Activated CD4-positive, alpha-beta T cell treated with anti-CD3 and anti-CD28 coated beads, Interleukin-2, amount 10 ng/mL, durations not matched to agents 24 days and 14 days (primary cell): ENCODE measurements at regions not wholly inside any gene's neighbourhood (a gene's known extent, or its start where the extent isn't known, plus 50 kb on each side); places are given as distances from the start of the nearest gene placed in this dataset.
A peak's percentile ranks its signal among the peaks of the same experiment; 100 is the strongest.
"Not testable (repeated sequence)": the region's sequence is repeated elsewhere in the genome, so short reads cannot be mapped to it uniquely, and the experiment has no call there.

ENCODE experiments used
- DNase-seq: peaks from one replicate; pipeline ENCODE4 v3.0.0; 2022
- H3K27ac Mint-ChIP-seq: one replicate; pipeline ENCODE4 v1.8.0; 2022; ENCODE audit warnings: mild to moderate bottlenecking, mixed read lengths
- H3K27me3 Mint-ChIP-seq: one replicate; pipeline ENCODE4 v1.8.0; 2022; ENCODE audit warnings: mixed read lengths
- H3K36me3 Mint-ChIP-seq: one replicate; pipeline ENCODE4 v1.8.0; 2022; ENCODE audit warnings: low read depth, mild to moderate bottlenecking, mixed read lengths
- H3K4me1 Mint-ChIP-seq: one replicate; pipeline ENCODE4 v1.8.0; 2021; ENCODE audit warnings: mixed read lengths
- H3K4me3 Mint-ChIP-seq: one replicate; pipeline ENCODE4 v1.8.0; 2022; ENCODE audit warnings: mild to moderate bottlenecking, moderate library complexity, mixed read lengths
- H3K9me3 Mint-ChIP-seq: one replicate; pipeline ENCODE4 v1.8.0; 2021; ENCODE audit warnings: mixed read lengths
- intact Hi-C: fragments of 100-400 bp; cut with micrococcal nuclease; formaldehyde crosslinking; loops from one replicate; pipeline ENCODE4 v1.15.1; 2023

GRCh38 chr17:34452769-34453168, 89.7 kb upstream of the CCL1 start:
- Mint-ChIP-seq H3K27me3 (peaks cover 22% of the 10 kb centered on the region), H3K4me1 (no peaks in the 10 kb centered on the region), H3K9me3 (no peaks in the 10 kb centered on the region), H3K4me3 (no peak overlapping the region), H3K36me3 (no peaks in the 10 kb centered on the region), H3K27ac (no peak overlapping the region)
- no peak for DNase-seq
- intact Hi-C loops, result no loop called here

DNA sequence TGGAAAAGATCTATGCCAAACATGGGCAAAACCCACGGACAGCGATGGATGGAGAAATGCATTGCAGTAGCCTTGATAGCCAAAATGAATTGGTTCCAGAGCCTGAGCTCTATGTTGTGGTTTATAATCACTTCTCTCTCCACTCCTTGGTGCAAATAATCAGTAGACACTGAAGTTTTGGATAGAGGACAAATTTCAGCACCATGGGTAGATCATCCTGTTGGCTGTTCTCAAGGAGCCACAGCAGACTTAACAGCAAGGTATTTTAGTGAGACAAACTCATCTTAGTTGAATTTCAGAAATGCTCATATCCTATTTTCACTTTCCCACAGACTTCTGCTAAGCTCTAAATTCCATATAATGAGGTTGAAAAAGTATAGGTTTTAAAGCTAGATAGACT, 88.3 kb upstream of the CCL1 start:
- Mint-ChIP-seq H3K36me3 (no peaks in the 10 kb centered on the region), H3K9me3 (no peaks in the 10 kb centered on the region), H3K27me3 (peaks cover 20% of the 10 kb centered on the region), H3K27ac (no peak overlapping the region), H3K4me1 (no peaks in the 10 kb centered on the region), H3K4me3 (no peak overlapping the region)
- intact Hi-C loops, result no loop called here
- no peak for DNase-seq

DNA sequence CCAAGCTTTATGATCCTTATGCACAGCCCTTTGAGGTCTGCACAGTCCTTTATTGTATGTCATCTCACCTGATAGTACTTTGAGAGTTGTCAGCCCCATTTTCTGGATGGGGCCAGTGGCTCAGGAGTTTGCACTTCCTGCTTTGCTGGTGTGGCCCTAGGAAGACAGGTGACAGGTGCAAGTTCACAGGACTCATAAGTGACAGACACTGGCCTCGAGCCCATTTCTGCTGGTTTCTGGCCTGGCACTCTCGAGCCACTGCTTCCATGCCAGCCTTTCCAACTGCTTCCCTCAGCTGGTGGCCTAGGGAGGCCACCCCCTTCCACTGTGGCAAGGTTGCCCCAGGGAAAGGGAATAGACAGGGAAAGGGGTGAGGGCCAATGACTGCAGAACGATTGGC, 84.4 kb upstream of the CCL1 start:
- H3K27ac Mint-ChIP-seq, result no peak overlapping the region
- DNase-seq, result no peak
- H3K4me1 Mint-ChIP-seq, result no peaks in the 10 kb centered on the region
- H3K27me3 Mint-ChIP-seq, result peaks cover 19% of the 10 kb centered on the region
- H3K4me3 Mint-ChIP-seq, result no peak overlapping the region
- H3K36me3 Mint-ChIP-seq, result no peaks in the 10 kb centered on the region
- no peaks in the 10 kb centered on the region for H3K9me3 Mint-ChIP-seq
- intact Hi-C loops, result no loop called here

- no peaks in the 10 kb centered on the region for H3K36me3 Mint-ChIP-seq
- no peaks in the 10 kb centered on the region for H3K4me1 Mint-ChIP-seq
- no peak overlapping the region for H3K4me3 Mint-ChIP-seq
- intact Hi-C loops, result no loop called here
- peaks cover 16% of the 10 kb centered on the region for H3K27me3 Mint-ChIP-seq
- DNase-seq, result no peak
- H3K9me3 Mint-ChIP-seq, result no peaks in the 10 kb centered on the region
- H3K27ac Mint-ChIP-seq, result no peak overlapping the region
These were observed 82.1 kb upstream of the CCL1 start for GRCh38 chr17:34445101-34445500.

- Mint-ChIP-seq H3K4me1 (no peaks in the 10 kb centered on the region), H3K36me3 (no peaks in the 10 kb centered on the region), H3K27me3 (peaks cover 13% of the 10 kb centered on the region), H3K4me3 (no peak overlapping the region), H3K9me3 (no peaks in the 10 kb centered on the region), H3K27ac (no peak overlapping the region)
- no peak for DNase-seq
- intact Hi-C loops, result no loop called here
These were observed 80.8 kb upstream of the CCL1 start for GRCh38 chr17:34443619-34444469.

DNA sequence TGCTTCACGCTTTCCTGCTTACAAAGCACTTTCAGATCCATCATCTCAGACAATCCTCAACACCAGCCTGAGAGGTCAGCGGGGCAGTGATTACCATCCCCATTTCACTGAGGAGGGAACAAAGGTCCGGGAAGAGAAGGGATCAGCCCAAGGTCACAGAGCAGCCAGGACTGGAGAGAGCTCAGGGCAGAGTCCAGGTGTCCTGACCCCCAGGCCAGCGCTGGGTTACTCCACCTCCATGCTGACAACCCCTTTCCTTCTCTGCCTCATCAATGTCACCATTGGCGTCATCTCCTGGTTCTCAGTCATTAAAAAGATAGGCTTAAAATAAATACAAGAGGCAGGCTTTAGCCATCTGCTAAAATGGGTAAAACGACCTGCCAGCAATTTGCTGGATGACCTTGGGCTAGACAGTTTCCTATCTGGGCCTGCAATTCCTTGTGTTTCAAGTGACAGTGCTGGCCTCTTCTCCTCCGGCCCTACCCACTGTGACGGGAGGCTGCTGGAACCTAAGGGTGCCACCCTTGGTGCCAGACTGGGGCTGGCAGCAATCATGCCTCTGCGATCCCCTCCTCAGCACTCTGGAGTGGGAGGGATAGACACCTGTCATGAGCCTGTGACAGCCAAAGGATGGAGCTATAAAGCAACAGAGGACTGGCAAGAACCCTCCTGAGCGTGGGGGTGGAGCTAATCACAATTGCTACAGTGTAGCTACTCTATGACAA, 79.5 kb upstream of the CCL1 start:
- Mint-ChIP-seq H3K9me3 (no peaks in the 10 kb centered on the region), H3K4me3 (no peak overlapping the region), H3K27ac (no peak overlapping the region), H3K36me3 (no peaks in the 10 kb centered on the region), H3K27me3 (peaks cover 10% of the 10 kb centered on the region), H3K4me1 (no peaks in the 10 kb centered on the region)
- no peak for DNase-seq
- intact Hi-C loops, result no loop called here

DNA sequence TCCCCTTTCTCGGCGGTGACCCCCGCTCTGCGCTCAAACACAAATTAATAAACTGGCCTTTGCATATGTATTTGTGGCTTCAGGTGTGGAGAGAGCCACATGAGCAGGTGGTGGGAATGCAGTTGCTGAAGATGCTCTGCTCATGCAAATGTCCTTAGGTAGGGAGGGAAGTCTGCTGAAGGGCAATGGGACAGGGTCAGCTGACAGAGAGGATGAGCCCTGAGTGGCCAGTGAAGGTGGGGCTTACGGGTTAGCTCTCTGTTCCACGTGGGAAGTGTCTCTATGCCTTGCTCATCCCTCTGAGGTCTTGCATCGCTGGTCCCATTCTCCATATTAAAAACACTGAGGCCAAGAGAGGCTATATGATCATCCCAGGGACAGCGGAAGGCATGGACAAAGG, 74.2 kb upstream of the CCL1 start:
- H3K27me3 Mint-ChIP-seq, result peaks cover 20% of the 10 kb centered on the region
- no peaks in the 10 kb centered on the region for H3K9me3 Mint-ChIP-seq
- intact Hi-C loops, result no loop called here
- H3K36me3 Mint-ChIP-seq, result no peaks in the 10 kb centered on the region
- DNase-seq, result no peak
- no peak overlapping the region for H3K4me3 Mint-ChIP-seq
- H3K27ac Mint-ChIP-seq, result no peak overlapping the region
- no peaks in the 10 kb centered on the region for H3K4me1 Mint-ChIP-seq

- no peak for DNase-seq
- Mint-ChIP-seq H3K4me3 (no peak overlapping the region), H3K27me3 (peaks cover 22% of the 10 kb centered on the region), H3K4me1 (no peaks in the 10 kb centered on the region), H3K36me3 (no peaks in the 10 kb centered on the region), H3K9me3 (no peaks in the 10 kb centered on the region), H3K27ac (no peak overlapping the region)
- intact Hi-C loops, result no loop called here
These were observed 73.6 kb upstream of the CCL1 start for GRCh38 chr17:34436607-34437006.

DNA sequence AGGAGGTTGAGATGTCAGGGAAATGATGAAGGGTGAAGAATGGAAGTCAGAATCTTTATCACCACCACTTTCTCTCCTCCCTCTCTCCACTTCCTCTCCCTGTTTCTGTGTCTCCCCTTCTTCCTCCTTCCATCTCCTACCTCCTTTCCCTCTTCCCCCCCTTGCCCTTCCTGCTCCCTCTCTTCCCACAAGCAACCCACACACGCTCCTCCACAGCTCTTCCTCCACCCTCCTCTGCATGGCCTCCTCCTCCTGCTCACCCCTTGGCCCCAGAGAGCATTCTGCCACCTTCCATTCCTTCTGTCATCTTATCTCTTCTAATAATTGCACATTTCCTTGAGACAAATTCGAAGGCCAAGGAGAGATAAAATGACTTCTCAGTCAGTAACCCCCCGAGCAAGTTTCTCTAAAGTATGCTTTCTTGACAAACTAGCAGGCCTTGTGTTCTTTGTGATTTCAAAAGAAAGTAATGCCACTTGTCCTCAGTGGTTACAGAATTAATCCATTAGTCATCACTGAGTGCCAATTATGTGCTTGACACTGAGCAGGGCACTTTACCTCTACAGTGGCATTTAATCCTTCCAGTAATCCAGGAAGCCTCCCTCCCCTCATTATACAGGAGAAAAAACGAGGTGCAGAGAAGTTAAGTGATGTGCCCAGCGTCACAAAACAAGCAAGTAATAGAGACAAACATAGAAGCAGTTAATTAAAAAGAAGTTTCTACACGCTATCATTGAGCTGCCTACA, 72.3 kb upstream of the CCL1 start:
- H3K36me3 Mint-ChIP-seq, result no peaks in the 10 kb centered on the region
- intact Hi-C loops, result no loop called here

DNA sequence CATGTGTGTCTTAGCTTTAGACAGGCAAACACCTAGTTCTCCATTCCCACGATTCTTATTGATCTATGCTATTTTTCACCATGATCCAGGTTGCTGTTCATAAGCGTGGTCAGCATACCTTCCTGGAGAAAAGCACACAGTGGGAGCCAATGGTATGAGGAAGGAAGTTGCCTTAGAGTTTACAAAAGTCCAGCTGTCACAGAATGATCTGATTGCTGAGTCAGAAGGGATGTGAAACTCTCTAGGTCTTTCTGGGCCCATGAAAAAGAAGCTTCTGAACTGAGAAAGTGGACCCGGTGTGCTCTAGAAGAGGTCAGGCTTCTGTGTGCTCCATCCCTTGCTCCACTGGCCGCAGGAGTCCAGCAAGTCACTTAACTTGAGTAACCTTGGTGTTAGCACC, 71.0 kb upstream of the CCL1 start:
- no peaks in the 10 kb centered on the region for H3K9me3 Mint-ChIP-seq
- no peaks in the 10 kb centered on the region for H3K36me3 Mint-ChIP-seq
- no peaks in the 10 kb centered on the region for H3K4me1 Mint-ChIP-seq
- no peak for DNase-seq
- H3K27ac Mint-ChIP-seq, result no peak overlapping the region
- H3K4me3 Mint-ChIP-seq, result no peak overlapping the region
- intact Hi-C loops, result no loop called here
- H3K27me3 Mint-ChIP-seq, result peaks cover 26% of the 10 kb centered on the region

More for the DNA sequence above, 72.3 kb upstream of the CCL1 start:
- H3K27ac Mint-ChIP-seq, result no peak overlapping the region
- no peak overlapping the region for H3K4me3 Mint-ChIP-seq
- H3K27me3 Mint-ChIP-seq, result peaks cover 17% of the 10 kb centered on the region
- no peaks in the 10 kb centered on the region for H3K9me3 Mint-ChIP-seq
- no peaks in the 10 kb centered on the region for H3K4me1 Mint-ChIP-seq
- no peak for DNase-seq

DNA sequence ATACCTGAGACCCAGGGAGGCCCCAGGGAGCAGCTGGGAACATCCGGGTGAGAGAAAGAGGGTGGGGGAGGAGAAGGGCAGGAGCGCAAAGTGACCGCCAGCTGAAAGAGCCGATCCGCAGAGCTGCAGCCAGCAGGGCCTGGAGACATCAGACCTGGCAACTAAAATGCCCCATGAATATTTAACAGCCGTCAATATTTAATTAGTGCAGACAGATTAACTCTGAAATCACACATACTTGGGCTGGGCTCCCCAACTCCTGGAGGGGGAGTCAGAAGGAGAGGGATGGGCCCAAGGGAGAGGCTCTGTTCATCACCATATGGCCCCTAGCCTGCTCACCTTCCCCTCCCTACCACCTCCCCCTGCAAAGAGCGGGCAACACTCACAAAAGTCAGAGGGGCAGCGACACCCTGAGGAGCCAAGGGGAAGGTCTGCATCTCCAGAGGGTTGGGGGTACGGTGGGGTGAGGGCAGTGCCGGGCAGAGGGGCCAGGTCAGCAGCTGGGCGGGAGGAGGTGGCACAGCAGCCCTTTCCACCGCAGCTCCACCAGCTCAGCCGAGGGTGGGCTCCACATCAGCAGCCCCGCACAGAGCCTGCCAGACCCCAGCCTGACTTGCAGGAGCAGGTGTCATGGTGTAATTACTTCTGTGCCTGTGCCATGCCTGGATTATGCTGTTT, 61.9 kb upstream of the CCL1 start:
- H3K9me3 Mint-ChIP-seq, result no peaks in the 10 kb centered on the region
- intact Hi-C loops, result no loop called here
- peaks cover 61% of the 10 kb centered on the region for H3K27me3 Mint-ChIP-seq
- no peak overlapping the region for H3K4me3 Mint-ChIP-seq
- no peak overlapping the region for H3K27ac Mint-ChIP-seq
- H3K36me3 Mint-ChIP-seq, result no peaks in the 10 kb centered on the region
- peaks cover 5% of the 10 kb centered on the region for H3K4me1 Mint-ChIP-seq
- no peak for DNase-seq

DNA sequence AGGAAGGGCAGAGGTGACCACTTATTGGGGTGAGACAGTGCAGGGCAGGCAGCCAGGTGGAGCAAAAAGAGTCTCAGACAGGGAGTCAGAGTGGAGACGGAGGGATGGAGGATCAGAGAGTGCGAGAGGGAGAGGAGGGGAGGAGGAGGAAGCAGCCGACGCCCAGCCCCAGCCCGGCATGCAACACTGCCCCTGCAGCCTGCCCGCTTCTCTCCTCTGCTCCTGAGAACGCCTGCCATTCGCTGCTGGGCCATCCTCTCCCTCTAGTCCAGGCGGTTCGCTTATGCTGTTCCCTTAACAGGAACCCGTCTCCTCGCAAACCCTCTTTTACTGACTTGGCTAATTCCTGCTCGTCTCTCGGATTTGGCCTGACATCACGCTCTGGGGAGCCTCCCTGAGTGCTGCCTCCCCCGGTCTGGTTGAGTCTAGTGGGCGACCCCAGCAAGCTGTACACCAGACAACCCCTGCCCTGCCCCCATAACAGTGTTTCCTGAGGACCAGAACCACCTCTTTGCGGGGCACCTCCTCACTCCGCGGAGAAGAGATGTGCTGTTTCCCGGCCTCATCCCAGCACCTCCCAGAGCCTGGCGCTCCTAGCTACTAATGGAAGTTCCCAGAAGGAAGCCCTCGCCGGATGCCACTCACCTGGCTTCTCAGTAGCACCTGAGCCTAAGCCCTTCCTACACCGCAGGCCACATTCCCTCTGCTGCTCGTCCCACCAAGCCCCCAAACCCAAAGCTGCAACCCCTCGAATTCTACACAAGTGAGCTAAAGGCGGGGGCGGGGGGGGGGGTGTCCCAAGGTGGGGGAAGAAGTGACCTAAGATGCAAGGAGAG, 61.2 kb upstream of the CCL1 start:
- Mint-ChIP-seq H3K4me1 (peaks cover 5% of the 10 kb centered on the region), H3K36me3 (no peaks in the 10 kb centered on the region), H3K27ac (no peak overlapping the region), H3K27me3 (peaks cover 56% of the 10 kb centered on the region), H3K4me3 (peak overlapping the region; percentile 49), H3K9me3 (no peaks in the 10 kb centered on the region)
- intact Hi-C loops, result no loop called here
- no peak for DNase-seq

- H3K27ac Mint-ChIP-seq, H3K36me3 Mint-ChIP-seq, H3K9me3 Mint-ChIP-seq, intact Hi-C loops, DNase-seq, H3K4me1 Mint-ChIP-seq, H3K4me3 Mint-ChIP-seq: not testable (repeated sequence)
- H3K27me3 Mint-ChIP-seq, result peaks cover 53% of the 10 kb centered on the region
These were observed 60.3 kb upstream of the CCL1 start for GRCh38 chr17:34423315-34423714.
